Sigmoid colon (tissue), 3 donors: ENCODE measurements at regions not wholly inside any gene's neighbourhood (a gene's known extent, or its start where the extent isn't known, plus 50 kb on each side); places are given as distances from the start of the nearest gene placed in this dataset.

Experiments
- CTCF ChIP-seq, 4 experiments: fragments of 450-650 bp in 3 of 4; fragments of 200-600 bp in 1 of 4; IDR thresholded peaks; one replicate each; pipeline ENCODE4 v1.5.1; 2016 to 2019; ENCODE audit warnings: antibody characterized with exemption in 4 of 4, mild to moderate bottlenecking in 3 of 4, moderate library complexity in 2 of 4
- POLR2A ChIP-seq, 2 donors: fragments of 450-650 bp; IDR thresholded peaks; one replicate each; pipeline ENCODE4 v1.6.1; 2016; ENCODE audit warnings: antibody characterized with exemption in 2 of 2, mild to moderate bottlenecking in 2 of 2, moderate library complexity in 2 of 2

- TF ChIP-seq CTCF (IDR thresholded peaks at IDR 0.05) (no peak), POLR2A (IDR thresholded peaks at IDR 0.05) (no peak)
These were observed 97.7 kb upstream of the PDHA2 start for GRCh38 chr4:95742179-95742578.
